ENCODE measurements at regions not wholly inside any gene's neighbourhood (a gene's known extent, or its start where the extent isn't known, plus 50 kb on each side); places are given as distances from the start of the nearest gene placed in this dataset.

DNA sequence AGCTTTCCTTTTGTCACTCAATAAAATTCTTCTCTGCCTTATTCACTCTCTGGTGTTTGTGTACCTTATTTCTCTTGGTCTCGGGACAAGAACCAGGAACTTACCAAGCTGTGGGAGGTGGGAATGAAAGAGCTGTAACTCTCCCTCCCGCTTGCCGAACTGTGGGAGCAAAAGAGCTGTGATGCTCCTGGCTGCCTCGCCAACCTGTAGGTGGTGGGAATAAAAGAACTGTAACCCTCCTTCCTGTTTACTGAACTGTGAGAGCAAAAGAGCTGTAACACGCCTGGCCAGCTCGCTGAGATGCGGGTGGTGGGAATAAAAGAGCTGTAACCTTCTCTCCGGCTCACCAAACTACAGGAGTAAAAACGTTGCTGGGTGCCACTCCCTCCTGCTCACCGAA lies 314.1 kb upstream of the LRIG3 start (continued):
- no peak for TF ChIP-seq ZBTB11 (CRISPR knock-in tag; IDR thresholded peaks at IDR 0.05)
- no peak for TF ChIP-seq RBBP5 (conservative IDR thresholded peaks at IDR 0.05)
- no peak for TF ChIP-seq FOS (IDR thresholded peaks at IDR 0.05; ENCODE audit: borderline replicate concordance, extremely low read depth, insufficient read length)
- TF ChIP-seq, protein P1, sequence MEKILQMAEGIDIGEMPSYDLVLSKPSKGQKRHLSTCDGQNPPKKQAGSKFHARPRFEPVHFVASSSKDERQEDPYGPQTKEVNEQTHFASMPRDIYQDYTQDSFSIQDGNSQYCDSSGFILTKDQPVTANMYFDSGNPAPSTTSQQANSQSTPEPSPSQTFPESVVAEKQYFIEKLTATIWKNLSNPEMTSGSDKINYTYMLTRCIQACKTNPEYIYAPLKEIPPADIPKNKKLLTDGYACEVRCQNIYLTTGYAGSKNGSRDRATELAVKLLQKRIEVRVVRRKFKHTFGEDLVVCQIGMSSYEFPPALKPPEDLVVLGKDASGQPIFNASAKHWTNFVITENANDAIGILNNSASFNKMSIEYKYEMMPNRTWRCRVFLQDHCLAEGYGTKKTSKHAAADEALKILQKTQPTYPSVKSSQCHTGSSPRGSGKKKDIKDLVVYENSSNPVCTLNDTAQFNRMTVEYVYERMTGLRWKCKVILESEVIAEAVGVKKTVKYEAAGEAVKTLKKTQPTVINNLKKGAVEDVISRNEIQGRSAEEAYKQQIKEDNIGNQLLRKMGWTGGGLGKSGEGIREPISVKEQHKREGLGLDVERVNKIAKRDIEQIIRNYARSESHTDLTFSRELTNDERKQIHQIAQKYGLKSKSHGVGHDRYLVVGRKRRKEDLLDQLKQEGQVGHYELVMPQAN (conservative IDR thresholded peaks at IDR 0.05): no peak

GRCh38 chr12:59230334-59230733 lies 310.0 kb upstream of the LRIG3 start:
- ChIA-PET RAD21 (ENCODE audit: unreplicated experiment) (no interaction called here), POLR2A (no interaction called here), CTCF (interaction anchor here (1.8 kb wide), 1 partner anchor 117 kb away, joined by 3 read pairs; no protein-coding TSS in a partner anchor), SMC1A (ENCODE audit: uncharacterized antibody, unreplicated experiment) (no interaction called here)
- FAIRE-seq (no peak), DNase-seq (ENCODE audit: low read depth, low spot score) (no peak), ATAC-seq (no peak)
- no peaks in the 10 kb centered on the region for H3K4me1 ChIP-seq (ENCODE audit: control insufficient read depth, insufficient read depth, low read length)
- no peaks in the 10 kb centered on the region for H3K36me3 ChIP-seq (ENCODE audit: control insufficient read depth in 2 of 2, insufficient read depth in 2 of 2, low read length in 1 of 2)
- H3K27ac ChIP-seq (ENCODE audit: control insufficient read depth, insufficient read depth): no peak overlapping the region
- H3K9ac ChIP-seq (ENCODE audit: control insufficient read depth, insufficient read depth, low read length): no peak overlapping the region
- H3K27me3 ChIP-seq (replicated peaks in 1 of 2; ENCODE audit: control insufficient read depth in 2 of 2, insufficient read depth in 2 of 2, low read length in 1 of 2): no peaks in the 10 kb centered on the region
- in situ Hi-C loops (cut with MboI): no loop called here
- no peak overlapping the region for H2AFZ ChIP-seq (ENCODE audit: control insufficient read depth, low read depth, low read length)
- no TSS peak for BruUV-seq (replicated peaks)
- H3K4me2 ChIP-seq (ENCODE audit: control insufficient read depth, insufficient read depth): no peak overlapping the region
- H3K79me2 ChIP-seq (ENCODE audit: control insufficient read depth, insufficient read depth, low read length): no peaks in the 10 kb centered on the region
- TF ChIP-seq, protein P2, sequence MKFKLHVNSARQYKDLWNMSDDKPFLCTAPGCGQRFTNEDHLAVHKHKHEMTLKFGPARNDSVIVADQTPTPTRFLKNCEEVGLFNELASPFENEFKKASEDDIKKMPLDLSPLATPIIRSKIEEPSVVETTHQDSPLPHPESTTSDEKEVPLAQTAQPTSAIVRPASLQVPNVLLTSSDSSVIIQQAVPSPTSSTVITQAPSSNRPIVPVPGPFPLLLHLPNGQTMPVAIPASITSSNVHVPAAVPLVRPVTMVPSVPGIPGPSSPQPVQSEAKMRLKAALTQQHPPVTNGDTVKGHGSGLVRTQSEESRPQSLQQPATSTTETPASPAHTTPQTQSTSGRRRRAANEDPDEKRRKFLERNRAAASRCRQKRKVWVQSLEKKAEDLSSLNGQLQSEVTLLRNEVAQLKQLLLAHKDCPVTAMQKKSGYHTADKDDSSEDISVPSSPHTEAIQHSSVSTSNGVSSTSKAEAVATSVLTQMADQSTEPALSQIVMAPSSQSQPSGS (IDR thresholded peaks at IDR 0.05; ENCODE audit: low read length): no peak
- TF ChIP-seq HSF1 (IDR thresholded peaks at IDR 0.05; ENCODE audit: low read depth, low read length) (no peak), MEF2B (IDR thresholded peaks at IDR 0.05; ENCODE audit: partially characterized antibody, poor library complexity, severe bottlenecking) (no peak)
- TF ChIP-seq, protein P3, sequence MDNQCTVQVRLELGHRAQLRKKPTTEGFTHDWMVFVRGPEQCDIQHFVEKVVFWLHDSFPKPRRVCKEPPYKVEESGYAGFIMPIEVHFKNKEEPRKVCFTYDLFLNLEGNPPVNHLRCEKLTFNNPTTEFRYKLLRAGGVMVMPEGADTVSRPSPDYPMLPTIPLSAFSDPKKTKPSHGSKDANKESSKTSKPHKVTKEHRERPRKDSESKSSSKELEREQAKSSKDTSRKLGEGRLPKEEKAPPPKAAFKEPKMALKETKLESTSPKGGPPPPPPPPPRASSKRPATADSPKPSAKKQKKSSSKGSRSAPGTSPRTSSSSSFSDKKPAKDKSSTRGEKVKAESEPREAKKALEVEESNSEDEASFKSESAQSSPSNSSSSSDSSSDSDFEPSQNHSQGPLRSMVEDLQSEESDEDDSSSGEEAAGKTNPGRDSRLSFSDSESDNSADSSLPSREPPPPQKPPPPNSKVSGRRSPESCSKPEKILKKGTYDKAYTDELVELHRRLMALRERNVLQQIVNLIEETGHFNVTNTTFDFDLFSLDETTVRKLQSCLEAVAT (IDR thresholded peaks at IDR 0.05): no peak
- no peaks in the 10 kb centered on the region for H4K20me1 ChIP-seq (ENCODE audit: control insufficient read depth, insufficient read depth)
- intact Hi-C loops (cut with micrococcal nuclease; ENCODE audit: unreplicated experiment): no loop called here
- no peaks in the 10 kb centered on the region for H3K9me3 ChIP-seq (replicated peaks; ENCODE audit: control insufficient read depth, insufficient read depth, low read length)
- H3K4me3 ChIP-seq: no peak overlapping the region

All from GM12878 (cell line).